CD14-positive monocyte (primary cell): ENCODE measurements at regions not wholly inside any gene's neighbourhood (a gene's known extent, or its start where the extent isn't known, plus 50 kb on each side); places are given as distances from the start of the nearest gene placed in this dataset.

Experiments
- DNase-seq, 3 donors: peaks; one replicate each; pipeline ENCODE4 v3.0.0-alpha.2; 2011 to 2022
- H2AFZ ChIP-seq: 2 replicates; pipeline ENCODE4 v1.6.0; 2012; ENCODE audit warnings: mild to moderate bottlenecking, low read depth, low read length, inconsistent platforms; ENCODE audit not compliant: insufficient read depth, poor library complexity, severe bottlenecking
- H3K27ac ChIP-seq, 2 donors: 1 replicate in 1 of 2; 2 replicates in 1 of 2; pipeline ENCODE4 v1.5.1; 2012 to 2013; ENCODE audit warnings: low read length in 2 of 2, control low read depth in 1 of 2, inconsistent platforms in 1 of 2, low read depth in 1 of 2, mild to moderate bottlenecking in 1 of 2
- H3K27me3 ChIP-seq, 2 donors: one replicate each; pipeline versions ENCODE4 v1.6.0 to v1.6.1; 2011 to 2013; ENCODE audit warnings: low read length in 2 of 2; ENCODE audit not compliant: control insufficient read depth in 2 of 2, insufficient read depth in 2 of 2
- H3K36me3 ChIP-seq, 2 donors: replicated peaks in 1 of 2; 1 replicate in 1 of 2; 2 replicates in 1 of 2; pipeline versions ENCODE4 v1.5.1 to v1.6.1; 2012 to 2013; ENCODE audit warnings: low read length in 2 of 2, control low read depth in 1 of 2, inconsistent platforms in 1 of 2, mild to moderate bottlenecking in 1 of 2; ENCODE audit not compliant: insufficient read depth in 2 of 2, control insufficient read depth in 1 of 2
- H3K4me1 ChIP-seq, 2 donors: 1 replicate in 1 of 2; 2 replicates in 1 of 2; pipeline versions ENCODE4 v1.5.1 to v1.6.1; 2012 to 2013; ENCODE audit warnings: low read length in 2 of 2, control low read depth in 1 of 2, inconsistent platforms in 1 of 2, mild to moderate bottlenecking in 1 of 2, moderate library complexity in 1 of 2; ENCODE audit not compliant: insufficient read depth in 2 of 2, control insufficient read depth in 1 of 2
- H3K4me2 ChIP-seq: replicated peaks from 2 replicates; pipeline ENCODE3; 2012; ENCODE audit warnings: low read length, moderate library complexity, mild to moderate bottlenecking; ENCODE audit not compliant: poor library complexity, severe bottlenecking; ENCODE audit errors: extremely low read depth
- H3K4me3 ChIP-seq, 3 experiments: fragments of 200-600 bp in 1 of 3; sonication (generic) in 1 of 3; replicated peaks in 1 of 3; 1 replicate in 2 of 3; 2 replicates in 1 of 3; pipeline ENCODE4 v1.5.1; 2011 to 2013; ENCODE audit warnings: low read length in 3 of 3, mild to moderate bottlenecking in 3 of 3, control low read depth in 2 of 3, low read depth in 2 of 3, inconsistent platforms in 1 of 3, moderate library complexity in 1 of 3
- H3K79me2 ChIP-seq: 2 replicates; pipeline ENCODE4 v1.6.0; 2012; ENCODE audit warnings: mild to moderate bottlenecking, control low read depth, inconsistent platforms, low read length, moderate library complexity; ENCODE audit not compliant: insufficient read depth
- H3K9ac ChIP-seq: 2 replicates; pipeline ENCODE4 v1.6.0; 2017; ENCODE audit warnings: low read length, mild to moderate bottlenecking; ENCODE audit not compliant: insufficient read depth, poor library complexity, severe bottlenecking
- H3K9me3 ChIP-seq, 2 donors: replicated peaks in 1 of 2; 1 replicate in 1 of 2; 2 replicates in 1 of 2; pipeline versions ENCODE4 v1.5.1 to v1.6.1; 2012 to 2013; ENCODE audit warnings: low read length in 2 of 2, control low read depth in 1 of 2; ENCODE audit not compliant: control insufficient read depth in 1 of 2, insufficient read depth in 1 of 2
- H4K20me1 ChIP-seq: 2 replicates; pipeline ENCODE4 v1.6.0; 2012; ENCODE audit warnings: mild to moderate bottlenecking, low read length, control low read depth, moderate library complexity; ENCODE audit not compliant: insufficient read depth
- H3K27ac Mint-ChIP-seq, 7 donors: one replicate each; pipeline ENCODE4 v1.8.0; 2020; ENCODE audit warnings: mild to moderate bottlenecking in 7 of 7, mixed read lengths in 7 of 7, moderate library complexity in 6 of 7, inconsistent platforms in 2 of 7
- H3K27me3 Mint-ChIP-seq, 3 donors: one replicate each; pipeline ENCODE4 v1.8.0; 2021 to 2022; ENCODE audit warnings: low read depth in 3 of 3, mild to moderate bottlenecking in 3 of 3, mixed read lengths in 3 of 3, moderate library complexity in 3 of 3, inconsistent platforms in 1 of 3
- H3K36me3 Mint-ChIP-seq, 2 donors: one replicate each; pipeline ENCODE4 v1.8.0; 2020; ENCODE audit warnings: mixed read lengths in 2 of 2, inconsistent platforms in 1 of 2, mild to moderate bottlenecking in 1 of 2
- H3K4me1 Mint-ChIP-seq: one replicate; pipeline ENCODE4 v1.8.0; 2020; ENCODE audit warnings: mild to moderate bottlenecking, mixed read lengths
- H3K4me3 Mint-ChIP-seq, 2 donors: one replicate each; pipeline ENCODE4 v1.8.0; 2020; ENCODE audit warnings: mild to moderate bottlenecking in 2 of 2, mixed read lengths in 2 of 2, moderate library complexity in 1 of 2
- H3K9me3 Mint-ChIP-seq, 7 donors: one replicate each; pipeline ENCODE4 v1.8.0; 2020 to 2022; ENCODE audit warnings: mixed read lengths in 7 of 7, mild to moderate bottlenecking in 6 of 7, moderate library complexity in 6 of 7, inconsistent platforms in 2 of 7
- WGBS: methylation state at CpG from one replicate; pipeline ENCODE4 v1.1.5; 2013; ENCODE audit warnings: missing lambda C conversion rate; ENCODE audit not compliant: insufficient coverage; 5-methylcytosine and 5-hydroxymethylcytosine counted together
- intact Hi-C, 2 donors: fragments of 100-400 bp; cut with micrococcal nuclease; formaldehyde crosslinking; loops; one replicate each; pipeline versions ENCODE4 v1.15.0 to v1.15.1; 2023
- TF ChIP-seq, protein P1 (sequence below): fragments of 200-600 bp; IDR thresholded peaks from one replicate; pipeline ENCODE4 v1.8.0; 2022; ENCODE audit warnings: antibody characterized with exemption, mild to moderate bottlenecking

DNA sequence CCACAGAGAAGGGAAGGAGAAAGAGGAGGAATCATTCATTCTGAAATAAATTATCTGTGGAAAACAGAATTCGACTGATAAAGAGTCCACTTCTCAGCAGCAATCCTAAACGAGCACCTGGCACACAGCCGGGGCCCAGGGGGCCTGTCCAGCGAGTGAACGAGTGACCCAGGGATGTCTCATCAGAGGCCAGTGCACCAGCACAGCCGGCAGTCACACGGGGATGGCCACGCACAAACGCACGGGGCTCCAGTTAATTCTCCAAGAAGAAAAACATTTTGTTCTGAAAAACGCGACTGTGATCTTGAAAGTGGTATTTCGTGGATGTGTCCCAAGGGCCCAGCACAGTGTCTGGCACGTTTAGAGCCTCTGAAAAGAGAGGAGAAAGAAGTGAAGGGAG, 154.6 kb downstream of the BRD1 start:
- peaks cover 6 to 24% (median 16%) of the 10 kb centered on the region in 7 donors for H3K9me3 Mint-ChIP-seq
- Histone ChIP-seq H3K36me3 (no peaks in the 10 kb centered on the region), H4K20me1 (no peaks in the 10 kb centered on the region), H3K4me3 (no peak overlapping the region), H3K27ac (no peak overlapping the region), H3K9ac (no peak overlapping the region), H3K27me3 (peaks cover 28 to 44% of the 10 kb centered on the region in 2 donors), H3K79me2 (no peaks in the 10 kb centered on the region), H3K9me3 (peaks cover 0 to 24% of the 10 kb centered on the region in 2 donors), H3K4me1 (peaks cover 7 to 12% of the 10 kb centered on the region in 2 donors), H3K4me2 (no peak overlapping the region), H2AFZ (no peak overlapping the region)
- H3K36me3 Mint-ChIP-seq, result peaks cover 5 to 12% of the 10 kb centered on the region in 2 donors
- WGBS, result 71% methylated on average over 13 of the region's 14 CpGs
- TF ChIP-seq, protein P1, sequence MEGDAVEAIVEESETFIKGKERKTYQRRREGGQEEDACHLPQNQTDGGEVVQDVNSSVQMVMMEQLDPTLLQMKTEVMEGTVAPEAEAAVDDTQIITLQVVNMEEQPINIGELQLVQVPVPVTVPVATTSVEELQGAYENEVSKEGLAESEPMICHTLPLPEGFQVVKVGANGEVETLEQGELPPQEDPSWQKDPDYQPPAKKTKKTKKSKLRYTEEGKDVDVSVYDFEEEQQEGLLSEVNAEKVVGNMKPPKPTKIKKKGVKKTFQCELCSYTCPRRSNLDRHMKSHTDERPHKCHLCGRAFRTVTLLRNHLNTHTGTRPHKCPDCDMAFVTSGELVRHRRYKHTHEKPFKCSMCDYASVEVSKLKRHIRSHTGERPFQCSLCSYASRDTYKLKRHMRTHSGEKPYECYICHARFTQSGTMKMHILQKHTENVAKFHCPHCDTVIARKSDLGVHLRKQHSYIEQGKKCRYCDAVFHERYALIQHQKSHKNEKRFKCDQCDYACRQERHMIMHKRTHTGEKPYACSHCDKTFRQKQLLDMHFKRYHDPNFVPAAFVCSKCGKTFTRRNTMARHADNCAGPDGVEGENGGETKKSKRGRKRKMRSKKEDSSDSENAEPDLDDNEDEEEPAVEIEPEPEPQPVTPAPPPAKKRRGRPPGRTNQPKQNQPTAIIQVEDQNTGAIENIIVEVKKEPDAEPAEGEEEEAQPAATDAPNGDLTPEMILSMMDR, result no peak
- no peak for DNase-seq
- H3K4me1 Mint-ChIP-seq, result peaks cover 12% of the 10 kb centered on the region
- no peak overlapping the region for H3K27ac Mint-ChIP-seq
- H3K4me3 Mint-ChIP-seq, result no peak overlapping the region
- intact Hi-C loops, result no loop called here
- H3K27me3 Mint-ChIP-seq, result peaks cover 46 to 73% (median 49%) of the 10 kb centered on the region in 3 donors

GRCh38 chr22:49672014-49672516, 155.6 kb downstream of the BRD1 start:
- H4K20me1 ChIP-seq, result no peaks in the 10 kb centered on the region
- no peak overlapping the region for H2AFZ ChIP-seq
- no peak overlapping the region for H3K27ac ChIP-seq
- no peaks in the 10 kb centered on the region for H3K36me3 ChIP-seq
- Mint-ChIP-seq H3K4me3 (peak overlapping the region in 1 of 2 donors; percentile 89), H3K9me3 (peaks cover 6 to 24% (median 16%) of the 10 kb centered on the region in 7 donors), H3K27ac (no peak overlapping the region), H3K27me3 (peaks cover 42 to 68% (median 50%) of the 10 kb centered on the region in 3 donors), H3K4me1 (peaks cover 14% of the 10 kb centered on the region), H3K36me3 (peaks cover 5 to 12% of the 10 kb centered on the region in 2 donors)
- H3K4me1 ChIP-seq, result peaks cover 9 to 13% of the 10 kb centered on the region in 2 donors
- H3K9ac ChIP-seq, result no peak overlapping the region
- no peak for DNase-seq
- peaks cover 0 to 24% of the 10 kb centered on the region in 2 donors for H3K9me3 ChIP-seq
- no peaks in the 10 kb centered on the region for H3K79me2 ChIP-seq
- no peak overlapping the region for H3K4me3 ChIP-seq
- H3K4me2 ChIP-seq, result no peak overlapping the region
- TF ChIP-seq, protein P1, result no peak
- intact Hi-C loops, result no loop called here
- peaks cover 28 to 43% of the 10 kb centered on the region in 2 donors for H3K27me3 ChIP-seq
- 54% methylated on average over 3 of the region's 17 CpGs for WGBS
